ENCODE measurements at regions not wholly inside any gene's neighbourhood (a gene's known extent, or its start where the extent isn't known, plus 50 kb on each side); places are given as distances from the start of the nearest gene placed in this dataset.

DNA sequence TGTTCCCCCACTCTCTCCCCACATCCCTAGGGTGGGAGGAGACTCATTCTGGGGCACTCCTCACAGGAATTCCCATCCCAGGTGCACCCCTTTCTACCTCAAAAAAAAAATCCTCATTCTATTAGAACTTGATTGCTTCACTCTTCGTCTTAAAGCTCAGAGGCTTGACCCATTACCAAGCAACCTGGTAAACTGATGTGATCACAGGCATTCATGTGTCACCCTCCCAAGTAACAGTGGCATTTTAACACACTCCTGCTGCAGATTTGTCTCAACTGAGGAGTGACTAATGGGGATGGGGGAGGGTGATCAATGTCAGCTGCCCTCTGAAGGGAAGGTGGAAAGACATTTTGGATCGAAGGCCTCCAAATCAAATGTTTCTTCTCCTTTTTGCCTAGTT lies 78.1 kb upstream of the PTHLH start:
- WGBS = 86% methylated on average over 2 of the region's 2 CpGs
- no peak for DNase-seq (ENCODE audit: extremely low spot score)

DNA sequence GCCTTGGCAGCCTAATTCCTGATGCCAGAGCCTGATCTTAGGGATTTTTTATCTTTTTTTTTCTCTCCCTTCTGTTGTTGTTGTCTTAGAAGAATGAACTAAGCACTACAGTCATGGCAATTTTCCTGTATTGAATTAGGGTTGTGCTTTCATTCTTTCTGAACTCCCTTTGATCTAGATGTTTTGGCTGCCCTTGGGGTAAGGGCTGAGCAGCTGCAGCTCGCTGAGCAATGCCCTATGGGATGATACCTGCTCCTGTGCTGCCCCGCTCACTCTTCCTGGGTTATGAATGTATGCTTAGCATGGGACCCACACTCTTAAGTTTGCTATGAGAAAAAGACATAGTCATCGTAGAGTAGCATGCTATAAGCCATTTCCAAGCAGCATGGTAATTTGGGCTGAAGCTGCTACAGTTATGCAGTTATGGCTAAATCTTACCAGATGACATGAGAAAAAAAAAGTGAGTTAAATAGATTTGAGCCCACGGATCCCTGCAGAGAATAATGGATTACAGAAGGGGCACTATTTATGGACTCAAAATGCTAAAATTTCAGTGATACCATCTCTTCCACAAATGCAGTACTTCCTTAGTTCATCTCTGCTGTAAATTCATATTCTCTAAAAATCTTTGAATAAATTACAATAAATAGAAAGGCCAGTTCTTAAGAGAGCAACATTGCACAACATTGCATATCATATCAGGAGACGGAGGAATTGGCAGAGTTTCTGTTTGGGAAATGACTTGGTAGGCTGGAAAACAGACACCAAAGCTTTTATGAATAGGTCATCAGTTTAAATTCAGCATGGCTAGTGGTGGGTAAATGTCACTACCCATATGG lies 79.2 kb upstream of the PTHLH start:
- Histone ChIP-seq H3K4me1 (ENCODE audit: insufficient read depth) (no peaks in the 10 kb centered on the region), H3K4me3 (ENCODE audit: low read depth, low read length) (no peak overlapping the region), H3K27ac (ENCODE audit: low read depth) (no peak overlapping the region), H3K36me3 (ENCODE audit: insufficient read depth) (no peaks in the 10 kb centered on the region)
- WGBS = 72% methylated on average over 5 of the region's 5 CpGs
- no peak for DNase-seq (ENCODE audit: extremely low spot score)

More for the DNA sequence above, 78.1 kb upstream of the PTHLH start:
- H3K4me3 ChIP-seq (ENCODE audit: low read depth, low read length) = no peak overlapping the region
- H3K27ac ChIP-seq (ENCODE audit: low read depth) = no peak overlapping the region
- H3K36me3 ChIP-seq (ENCODE audit: insufficient read depth) = no peaks in the 10 kb centered on the region
- no peaks in the 10 kb centered on the region for H3K4me1 ChIP-seq (ENCODE audit: insufficient read depth)

DNA sequence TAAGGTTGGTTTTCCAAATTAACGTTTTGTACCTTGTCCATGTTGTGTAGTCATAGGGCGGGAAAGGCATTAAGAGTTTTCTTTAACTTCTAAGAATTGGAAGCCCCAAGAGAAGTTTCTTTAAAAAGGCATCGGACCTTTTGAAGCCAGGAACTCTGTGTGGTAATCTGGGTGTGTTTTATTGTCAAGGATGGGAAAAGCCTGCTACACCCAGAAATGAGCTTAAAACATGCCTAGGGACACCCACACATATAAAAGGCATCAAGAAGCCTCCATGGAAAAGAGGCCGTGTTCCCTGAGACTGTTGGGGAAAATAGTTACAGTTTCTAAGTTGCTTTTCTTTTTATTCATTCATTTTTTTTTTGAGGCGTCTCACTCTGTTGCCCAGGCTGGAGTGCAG lies 81.0 kb upstream of the PTHLH start:
- 93% methylated on average over 5 of the region's 5 CpGs for WGBS
- H3K4me3 ChIP-seq (ENCODE audit: low read depth, low read length) = no peak overlapping the region
- H3K4me1 ChIP-seq (ENCODE audit: insufficient read depth) = no peaks in the 10 kb centered on the region
- no peak overlapping the region for H3K27ac ChIP-seq (ENCODE audit: low read depth)
- no peaks in the 10 kb centered on the region for H3K36me3 ChIP-seq (ENCODE audit: insufficient read depth)
- no peak for DNase-seq (ENCODE audit: extremely low spot score)

DNA sequence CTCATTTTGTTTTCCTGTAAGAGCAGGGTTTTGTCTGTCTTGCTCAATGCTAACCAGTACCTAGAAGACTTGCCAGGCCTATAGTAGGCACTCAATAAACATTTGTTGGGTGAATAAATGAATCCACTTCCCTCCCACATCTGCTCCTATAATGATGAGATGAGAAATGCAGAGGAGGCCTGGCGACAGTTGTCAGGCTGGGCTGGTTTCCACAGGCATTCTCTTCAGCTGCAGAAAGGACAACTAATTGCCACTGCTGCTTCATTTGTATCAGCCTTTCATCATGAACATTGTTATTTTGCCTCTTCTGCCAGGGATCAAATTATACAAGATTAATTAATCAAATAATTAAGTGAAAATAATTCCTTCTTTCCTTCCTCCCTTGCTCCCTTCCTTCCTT lies 82.0 kb upstream of the PTHLH start:
- 93% methylated on average over 1 of the region's 1 CpG for WGBS

DNA sequence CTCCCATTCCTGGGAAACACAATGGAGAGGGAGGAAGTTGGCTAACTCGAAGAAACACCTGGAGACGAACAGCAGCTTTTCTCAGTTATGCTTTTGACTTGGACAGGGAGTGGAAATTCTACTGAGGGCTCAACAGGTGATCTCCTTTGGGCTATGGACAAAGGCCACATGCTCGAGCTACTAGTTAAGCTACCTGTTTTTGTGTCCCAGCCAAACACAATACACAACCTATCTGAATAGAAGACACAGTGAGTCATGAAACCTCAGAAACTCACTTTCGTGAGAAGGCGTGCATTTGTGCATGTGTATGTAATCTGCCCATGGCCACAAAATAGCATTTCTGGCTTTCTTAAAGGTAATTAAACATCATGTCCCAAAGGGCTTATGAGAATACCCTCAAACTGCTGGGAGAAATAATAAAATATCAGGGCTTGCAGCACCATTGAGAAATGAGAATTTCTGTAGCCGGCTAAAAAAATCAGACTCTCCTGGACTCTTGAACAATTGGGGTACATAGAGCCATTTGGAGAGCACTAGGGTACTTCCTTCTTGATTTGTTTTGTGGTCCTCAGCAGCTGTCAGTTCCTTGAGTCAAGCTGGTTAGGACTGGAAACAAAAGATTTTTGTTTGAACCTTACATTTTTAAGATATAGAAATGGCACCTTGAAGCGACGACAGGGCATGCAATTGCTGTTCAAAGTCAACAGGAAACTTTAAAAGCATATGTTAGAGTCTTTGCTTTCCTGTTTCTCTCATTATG lies 85.5 kb upstream of the PTHLH start:
- Histone ChIP-seq H3K36me3 (ENCODE audit: insufficient read depth) (no peaks in the 10 kb centered on the region), H3K4me1 (ENCODE audit: insufficient read depth) (no peaks in the 10 kb centered on the region), H3K27ac (ENCODE audit: low read depth) (no peak overlapping the region), H3K4me3 (ENCODE audit: low read depth, low read length) (no peak overlapping the region)
- DNase-seq (ENCODE audit: extremely low spot score) = no peak
- WGBS = 87% methylated on average over 8 of the region's 8 CpGs

More for the DNA sequence above, 82.0 kb upstream of the PTHLH start:
- no peak for DNase-seq (ENCODE audit: extremely low spot score)
- Histone ChIP-seq H3K4me1 (ENCODE audit: insufficient read depth) (no peaks in the 10 kb centered on the region), H3K36me3 (ENCODE audit: insufficient read depth) (no peaks in the 10 kb centered on the region), H3K4me3 (ENCODE audit: low read depth, low read length) (no peak overlapping the region), H3K27ac (ENCODE audit: low read depth) (no peak overlapping the region)

DNA sequence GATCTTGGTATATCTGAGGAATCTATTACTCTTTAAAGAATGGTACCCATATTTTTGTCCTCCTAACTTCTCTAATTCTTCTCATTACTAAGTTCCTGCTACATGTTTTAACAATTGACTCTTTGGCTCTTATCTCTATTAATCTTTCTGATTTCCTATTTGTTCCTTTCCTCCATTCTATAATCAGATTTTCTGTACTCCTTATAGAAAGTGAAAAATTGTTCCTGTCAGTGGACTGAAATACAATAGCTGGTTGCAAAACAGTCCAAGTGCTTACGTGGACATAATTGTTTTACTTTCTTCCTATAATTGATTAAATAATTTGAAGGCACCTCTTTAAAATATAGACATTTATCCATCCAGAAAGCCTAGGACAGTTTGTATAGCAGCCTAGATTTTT lies 86.7 kb upstream of the PTHLH start:
- no peak overlapping the region for H3K4me3 ChIP-seq (ENCODE audit: low read depth, low read length)
- H3K27ac ChIP-seq (ENCODE audit: low read depth) = no peak overlapping the region
- no peaks in the 10 kb centered on the region for H3K4me1 ChIP-seq (ENCODE audit: insufficient read depth)
- WGBS = 84% methylated on average over 1 of the region's 1 CpG
- no peaks in the 10 kb centered on the region for H3K36me3 ChIP-seq (ENCODE audit: insufficient read depth)
- no peak for DNase-seq (ENCODE audit: extremely low spot score)

DNA sequence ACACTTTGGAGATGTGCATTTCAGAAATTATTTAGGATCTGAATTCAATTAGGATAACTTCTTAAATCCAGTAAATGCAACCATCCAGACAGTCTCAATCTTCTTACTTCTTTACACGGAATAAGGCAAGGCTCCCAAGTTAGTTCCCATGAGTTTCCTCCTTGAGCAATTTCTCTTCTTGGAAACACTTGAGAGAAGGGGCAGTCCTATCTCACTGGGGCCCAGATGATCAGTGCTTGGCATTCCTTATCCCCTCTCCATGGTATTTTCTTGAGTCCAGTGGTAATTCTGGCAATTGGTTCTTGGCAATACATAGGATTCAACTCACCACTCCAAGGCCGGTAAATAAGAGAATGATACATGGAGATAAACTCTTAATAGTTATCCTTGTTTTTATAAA lies 87.1 kb upstream of the PTHLH start:
- Histone ChIP-seq H3K4me1 (ENCODE audit: insufficient read depth) (no peaks in the 10 kb centered on the region), H3K4me3 (ENCODE audit: low read depth, low read length) (no peak overlapping the region), H3K27ac (ENCODE audit: low read depth) (no peak overlapping the region), H3K36me3 (ENCODE audit: insufficient read depth) (no peaks in the 10 kb centered on the region)
- DNase-seq (ENCODE audit: extremely low spot score) = no peak
- WGBS = 87% methylated on average over 2 of the region's 2 CpGs

DNA sequence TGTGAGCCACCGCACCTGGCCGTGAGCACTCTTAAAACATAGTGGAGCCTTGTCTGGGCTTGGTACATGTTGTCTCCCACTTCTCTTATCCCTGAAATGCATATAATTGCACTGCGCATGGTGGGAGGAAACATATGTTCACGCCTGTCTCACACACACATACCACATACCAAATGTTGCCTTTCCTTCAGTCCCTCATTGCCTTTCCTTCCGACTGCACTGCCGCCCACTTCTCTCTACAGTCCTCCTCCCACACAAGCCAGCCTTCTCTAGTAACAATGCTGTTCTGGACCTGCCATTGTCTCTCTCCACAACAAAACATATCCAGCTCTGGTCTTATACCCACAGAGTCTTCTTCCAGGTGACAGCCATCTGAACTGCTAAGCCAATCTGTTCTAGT lies 88.3 kb upstream of the PTHLH start:
- Histone ChIP-seq H3K36me3 (ENCODE audit: insufficient read depth) (no peaks in the 10 kb centered on the region), H3K4me3 (ENCODE audit: low read depth, low read length) (no peak overlapping the region), H3K27ac (ENCODE audit: low read depth) (no peak overlapping the region), H3K4me1 (ENCODE audit: insufficient read depth) (no peaks in the 10 kb centered on the region)
- WGBS = 96% methylated on average over 6 of the region's 6 CpGs
- DNase-seq (ENCODE audit: extremely low spot score) = no peak

DNA sequence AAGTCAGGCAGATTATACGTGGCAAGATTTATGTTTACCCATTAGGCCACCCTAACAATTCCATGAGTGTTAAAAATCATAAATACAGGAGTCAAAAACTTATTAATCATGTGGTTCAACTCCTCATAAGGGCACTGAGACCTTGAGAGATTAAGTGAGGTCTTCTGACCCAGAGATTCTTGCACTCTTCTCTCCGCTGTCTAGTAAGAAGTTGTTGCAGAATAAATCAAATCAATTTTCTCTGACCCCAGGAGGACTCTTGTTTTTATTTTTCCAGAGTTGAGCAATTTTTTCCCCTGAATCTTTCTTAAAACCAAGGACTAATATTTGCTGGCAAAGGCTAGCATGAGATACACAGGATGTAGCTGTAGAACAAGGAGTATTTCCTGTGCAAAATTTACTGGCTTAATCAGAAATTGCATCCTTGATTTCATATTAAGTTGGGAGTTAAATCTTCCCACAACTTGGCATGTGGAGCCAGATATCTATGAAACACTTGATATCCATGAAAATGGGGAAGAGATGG lies 90.9 kb upstream of the PTHLH start:
- WGBS = 86% methylated on average over 2 of the region's 2 CpGs
- no peaks in the 10 kb centered on the region for H3K36me3 ChIP-seq (ENCODE audit: insufficient read depth)
- no peak for DNase-seq (ENCODE audit: extremely low spot score)

DNA sequence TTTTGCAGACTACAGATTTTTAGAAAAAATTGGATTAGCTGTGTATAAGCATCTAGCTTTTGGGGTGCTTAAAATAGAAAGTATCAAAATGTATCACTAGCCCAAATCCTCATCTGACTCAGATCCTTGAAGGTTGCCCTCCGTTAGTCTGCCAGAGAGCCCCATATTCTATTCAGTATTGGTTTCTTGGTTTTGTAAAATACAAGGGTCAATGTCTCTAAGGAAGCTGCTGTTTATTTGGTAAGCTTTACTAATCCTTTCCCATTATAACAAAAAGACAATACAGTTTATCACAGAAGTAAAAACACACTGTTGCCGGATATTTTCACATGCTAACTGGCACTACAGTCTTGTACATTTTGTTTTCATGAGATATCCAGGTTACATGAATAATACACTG lies 92.8 kb upstream of the PTHLH start:
- no peak for DNase-seq (ENCODE audit: extremely low spot score)
- Histone ChIP-seq H3K4me3 (ENCODE audit: low read depth, low read length) (no peak overlapping the region), H3K4me1 (ENCODE audit: insufficient read depth) (no peaks in the 10 kb centered on the region), H3K27ac (ENCODE audit: low read depth) (no peak overlapping the region), H3K36me3 (ENCODE audit: insufficient read depth) (no peaks in the 10 kb centered on the region)
- WGBS = 84% methylated on average over 2 of the region's 2 CpGs

More for the DNA sequence above, 90.9 kb upstream of the PTHLH start:
- H3K27ac ChIP-seq (ENCODE audit: low read depth) = no peak overlapping the region
- H3K4me1 ChIP-seq (ENCODE audit: insufficient read depth) = no peaks in the 10 kb centered on the region
- H3K4me3 ChIP-seq (ENCODE audit: low read depth, low read length) = no peak overlapping the region

DNA sequence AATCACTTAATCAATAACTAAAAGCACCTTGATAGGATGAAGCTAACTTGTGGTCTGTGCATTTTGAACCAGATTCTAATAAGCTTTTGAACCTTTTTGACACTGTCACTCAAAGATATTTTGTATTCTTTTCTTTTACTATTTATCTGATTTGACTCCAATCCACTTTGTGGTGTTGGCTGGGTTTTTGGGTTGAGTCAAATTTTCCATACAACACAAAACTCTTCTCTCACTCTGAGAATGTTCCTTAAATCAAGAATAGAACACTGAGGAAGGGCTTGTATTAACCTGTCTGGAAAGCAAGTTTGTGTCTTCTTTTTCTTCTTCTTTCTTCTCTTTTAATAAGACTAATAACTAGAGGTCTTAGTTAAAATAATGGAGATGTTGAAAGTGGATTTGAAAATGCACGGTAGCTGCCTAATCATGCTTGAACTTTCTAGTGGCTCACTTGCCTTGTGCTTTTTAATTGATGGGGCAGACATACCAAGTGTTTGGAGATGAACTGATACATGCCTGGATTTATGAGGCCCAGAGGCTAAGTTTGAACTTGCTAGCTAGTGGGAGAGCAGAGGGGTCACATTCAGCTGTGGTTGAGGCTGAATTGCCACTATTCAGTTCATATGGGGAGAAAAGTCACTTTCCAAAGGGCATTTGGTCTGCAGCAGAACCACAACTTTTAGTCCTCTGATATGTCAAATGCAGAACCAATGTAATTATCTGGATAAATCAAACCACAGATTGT lies 93.5 kb upstream of the PTHLH start:
- Histone ChIP-seq H3K36me3 (ENCODE audit: insufficient read depth) (no peaks in the 10 kb centered on the region), H3K27ac (ENCODE audit: low read depth) (no peak overlapping the region), H3K4me1 (ENCODE audit: insufficient read depth) (no peaks in the 10 kb centered on the region), H3K4me3 (ENCODE audit: low read depth, low read length) (no peak overlapping the region)
- DNase-seq (ENCODE audit: extremely low spot score) = no peak
- WGBS = 80% methylated on average over 1 of the region's 1 CpG

DNA sequence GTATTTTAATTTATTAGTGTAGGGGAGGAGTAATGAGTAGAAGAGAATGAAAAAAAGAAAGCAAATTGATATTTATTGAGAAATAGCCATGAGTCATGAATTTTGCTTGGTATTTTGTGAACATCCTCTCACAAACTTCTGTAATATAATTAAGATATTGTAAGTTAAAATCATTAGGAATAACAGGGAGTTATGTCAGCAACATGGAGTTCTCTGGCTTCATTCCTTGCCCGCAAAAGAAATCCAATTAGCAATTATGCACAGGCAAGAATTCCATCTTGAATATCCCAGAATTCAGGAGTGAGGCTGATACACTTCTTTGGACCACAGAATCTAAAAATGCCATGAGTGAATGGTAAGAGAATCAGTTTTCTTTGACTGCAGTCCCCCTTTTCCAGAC lies 94.3 kb upstream of the PTHLH start:
- Histone ChIP-seq H3K4me1 (ENCODE audit: insufficient read depth) (no peaks in the 10 kb centered on the region), H3K36me3 (ENCODE audit: insufficient read depth) (no peaks in the 10 kb centered on the region), H3K27ac (ENCODE audit: low read depth) (no peak overlapping the region), H3K4me3 (ENCODE audit: low read depth, low read length) (no peak overlapping the region)
- DNase-seq (ENCODE audit: extremely low spot score) = no peak
- WGBS = 94% methylated on average over 1 of the region's 1 CpG

DNA sequence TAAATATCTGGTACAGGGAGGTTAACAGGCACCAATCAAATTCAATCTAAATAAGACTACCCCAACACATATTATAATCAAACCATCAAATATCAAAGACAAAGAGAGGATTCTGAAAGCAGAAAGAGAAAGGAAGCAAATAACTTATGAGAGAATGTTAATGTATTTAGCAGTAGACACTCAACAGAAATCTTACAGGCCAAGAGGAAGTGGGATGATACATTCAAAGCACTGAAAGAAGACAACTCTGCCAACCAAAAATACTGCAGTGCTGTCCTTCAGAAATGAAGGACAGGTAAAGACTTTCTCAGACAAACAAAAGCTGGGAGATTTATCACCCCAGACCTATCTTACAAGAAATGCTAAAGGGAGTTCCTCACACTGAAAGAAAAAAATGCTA lies 95.9 kb upstream of the PTHLH start:
- H3K4me1 ChIP-seq (ENCODE audit: insufficient read depth) = no peaks in the 10 kb centered on the region
- H3K36me3 ChIP-seq (ENCODE audit: insufficient read depth) = no peaks in the 10 kb centered on the region
- no peak overlapping the region for H3K27ac ChIP-seq (ENCODE audit: low read depth)
- DNase-seq (ENCODE audit: extremely low spot score) = no peak
- no peak overlapping the region for H3K4me3 ChIP-seq (ENCODE audit: low read depth, low read length)
